ENCODE measurements at regions not wholly inside any gene's neighbourhood (a gene's known extent, or its start where the extent isn't known, plus 50 kb on each side); places are given as distances from the start of the nearest gene placed in this dataset.
A peak's percentile ranks its signal among the peaks of the same experiment; 100 is the strongest.
"Not testable (repeated sequence)": the region's sequence is repeated elsewhere in the genome, so short reads cannot be mapped to it uniquely, and the experiment has no call there.

DNA sequence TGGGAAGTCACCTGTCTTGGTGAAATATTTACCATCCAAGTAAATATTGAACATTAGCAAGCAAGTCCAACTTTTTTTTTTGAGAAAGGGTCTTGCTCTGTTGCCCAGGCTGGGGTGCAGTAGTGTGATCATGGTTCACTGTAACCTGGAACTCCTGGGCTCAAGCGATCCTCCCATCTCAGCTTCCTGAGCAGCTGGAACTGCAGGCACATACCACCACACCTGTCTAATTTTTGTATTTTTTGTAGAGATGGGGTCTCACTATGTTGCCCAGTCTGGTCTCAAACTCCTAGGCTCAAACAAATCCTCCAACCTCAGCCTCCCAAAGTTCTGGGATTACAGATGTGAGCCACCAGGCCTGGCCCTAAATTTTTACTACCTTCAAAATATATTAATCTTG lies 171.0 kb upstream of the PFKP start:
- TF ChIP-seq, protein P1, sequence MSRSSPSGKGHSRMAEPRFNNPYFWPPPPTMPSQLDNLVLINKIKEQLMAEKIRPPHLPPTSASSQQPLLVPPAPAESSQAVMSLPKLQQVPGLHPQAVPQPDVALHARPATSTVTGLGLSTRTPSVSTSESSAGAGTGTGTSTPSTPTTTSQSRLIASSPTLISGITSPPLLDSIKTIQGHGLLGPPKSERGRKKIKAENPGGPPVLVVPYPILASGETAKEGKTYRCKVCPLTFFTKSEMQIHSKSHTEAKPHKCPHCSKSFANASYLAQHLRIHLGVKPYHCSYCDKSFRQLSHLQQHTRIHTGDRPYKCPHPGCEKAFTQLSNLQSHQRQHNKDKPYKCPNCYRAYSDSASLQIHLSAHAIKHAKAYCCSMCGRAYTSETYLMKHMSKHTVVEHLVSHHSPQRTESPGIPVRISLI (tag by site-specific recombination; IDR thresholded peaks at IDR 0.05), result not testable (repeated sequence)
- TF ChIP-seq ZNF704 (tag by site-specific recombination; IDR thresholded peaks at IDR 0.05); GLI4 (tag by site-specific recombination; IDR thresholded peaks at IDR 0.05); ATF2 (tag by site-specific recombination; IDR thresholded peaks at IDR 0.05; ENCODE audit: low read depth); PBX3 (CRISPR knock-in tag; IDR thresholded peaks at IDR 0.05); BCL11A (tag by site-specific recombination; IDR thresholded peaks at IDR 0.05; ENCODE audit: low read depth); ZNF114 (tag by site-specific recombination; IDR thresholded peaks at IDR 0.05); ZNF112 (tag by site-specific recombination; IDR thresholded peaks at IDR 0.05); ZFP41 (tag by site-specific recombination; IDR thresholded peaks at IDR 0.05; ENCODE audit: borderline replicate concordance); ZNF221 (tag by site-specific recombination; IDR thresholded peaks at IDR 0.05; ENCODE audit: borderline replicate concordance): not testable (repeated sequence)
- TF ChIP-seq, protein P2, sequence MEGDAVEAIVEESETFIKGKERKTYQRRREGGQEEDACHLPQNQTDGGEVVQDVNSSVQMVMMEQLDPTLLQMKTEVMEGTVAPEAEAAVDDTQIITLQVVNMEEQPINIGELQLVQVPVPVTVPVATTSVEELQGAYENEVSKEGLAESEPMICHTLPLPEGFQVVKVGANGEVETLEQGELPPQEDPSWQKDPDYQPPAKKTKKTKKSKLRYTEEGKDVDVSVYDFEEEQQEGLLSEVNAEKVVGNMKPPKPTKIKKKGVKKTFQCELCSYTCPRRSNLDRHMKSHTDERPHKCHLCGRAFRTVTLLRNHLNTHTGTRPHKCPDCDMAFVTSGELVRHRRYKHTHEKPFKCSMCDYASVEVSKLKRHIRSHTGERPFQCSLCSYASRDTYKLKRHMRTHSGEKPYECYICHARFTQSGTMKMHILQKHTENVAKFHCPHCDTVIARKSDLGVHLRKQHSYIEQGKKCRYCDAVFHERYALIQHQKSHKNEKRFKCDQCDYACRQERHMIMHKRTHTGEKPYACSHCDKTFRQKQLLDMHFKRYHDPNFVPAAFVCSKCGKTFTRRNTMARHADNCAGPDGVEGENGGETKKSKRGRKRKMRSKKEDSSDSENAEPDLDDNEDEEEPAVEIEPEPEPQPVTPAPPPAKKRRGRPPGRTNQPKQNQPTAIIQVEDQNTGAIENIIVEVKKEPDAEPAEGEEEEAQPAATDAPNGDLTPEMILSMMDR (tag by site-specific recombination; IDR thresholded peaks at IDR 0.05), result not testable (repeated sequence)
- TF ChIP-seq ZNF121 (tag by site-specific recombination; IDR thresholded peaks at IDR 0.05), result peak; percentile 98
- TF ChIP-seq, protein P3, sequence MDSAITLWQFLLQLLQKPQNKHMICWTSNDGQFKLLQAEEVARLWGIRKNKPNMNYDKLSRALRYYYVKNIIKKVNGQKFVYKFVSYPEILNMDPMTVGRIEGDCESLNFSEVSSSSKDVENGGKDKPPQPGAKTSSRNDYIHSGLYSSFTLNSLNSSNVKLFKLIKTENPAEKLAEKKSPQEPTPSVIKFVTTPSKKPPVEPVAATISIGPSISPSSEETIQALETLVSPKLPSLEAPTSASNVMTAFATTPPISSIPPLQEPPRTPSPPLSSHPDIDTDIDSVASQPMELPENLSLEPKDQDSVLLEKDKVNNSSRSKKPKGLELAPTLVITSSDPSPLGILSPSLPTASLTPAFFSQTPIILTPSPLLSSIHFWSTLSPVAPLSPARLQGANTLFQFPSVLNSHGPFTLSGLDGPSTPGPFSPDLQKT (IDR thresholded peaks at IDR 0.05; ENCODE audit: borderline replicate concordance, low read depth, low read length), result not testable (repeated sequence)
